PC-9 (cell line): ENCODE measurements at regions not wholly inside any gene's neighbourhood (a gene's known extent, or its start where the extent isn't known, plus 50 kb on each side); places are given as distances from the start of the nearest gene placed in this dataset.

ENCODE experiments used
- BruUV-seq: library from RNA; stranded (reverse); fragments of 400-500 nt; replicated peaks from 2 replicates; lab custom pipeline; 2021; lab: Mats Ljungman, UMichigan
- CTCF ChIA-PET: fragments of 300-600 bp; sonication (Branson Sonifier 250); formaldehyde crosslinking; loops from one replicate; lab custom pipeline; 2022; ENCODE audit warnings: antibody characterized with exemption; lab: Charles Lee
- POLR2A ChIA-PET: fragments of 300-600 bp; sonication (Branson Sonifier 250); formaldehyde crosslinking; loops from one replicate; lab custom pipeline; 2022; ENCODE audit warnings: antibody characterized with exemption; ENCODE audit not compliant: unreplicated experiment; lab: Charles Lee
- DNase-seq, 2 experiments: peaks; one replicate each; pipeline versions ENCODE4 v3.0.0 to v3.0.0-alpha.2; 2015 to 2022; ENCODE audit warnings: mixed read lengths in 1 of 2
- H2AFZ ChIP-seq: fragments of 200-600 bp; sonication (generic); 2 replicates; pipeline ENCODE4 v1.8.1; 2017; ENCODE audit warnings: antibody characterized with exemption
- H3F3A ChIP-seq: fragments of 200-600 bp; sonication (generic); 2 replicates; pipeline ENCODE4 v1.8.1; 2017; ENCODE audit warnings: antibody characterized with exemption, mild to moderate bottlenecking, low read depth; ENCODE audit not compliant: insufficient read depth
- H3K27ac ChIP-seq: fragments of 200-600 bp; sonication (generic); 2 replicates; pipeline ENCODE4 v1.6.1; 2016; ENCODE audit warnings: mixed run types
- H3K27me3 ChIP-seq: fragments of 200-600 bp; sonication (generic); 2 replicates; pipeline ENCODE4 v1.6.1; 2016; ENCODE audit warnings: low read depth, mixed run types; ENCODE audit not compliant: insufficient read depth
- H3K36me3 ChIP-seq: fragments of 200-600 bp; sonication (generic); 2 replicates; pipeline ENCODE4 v1.6.1; 2016; ENCODE audit warnings: low read depth, mixed run types
- H3K4me1 ChIP-seq: fragments of 200-600 bp; sonication (generic); replicated peaks from 2 replicates; pipeline ENCODE4 v1.6.1; 2016; ENCODE audit warnings: mixed run types; ENCODE audit not compliant: insufficient read depth
- H3K4me2 ChIP-seq: fragments of 200-600 bp; sonication (generic); 2 replicates; pipeline ENCODE4 v1.6.1; 2017; ENCODE audit warnings: mixed run types
- H3K4me3 ChIP-seq: fragments of 200-600 bp; sonication (generic); 2 replicates; pipeline ENCODE4 v1.6.1; 2016; ENCODE audit warnings: mixed run types
- H3K79me2 ChIP-seq: fragments of 200-600 bp; sonication (generic); 2 replicates; pipeline ENCODE4 v1.6.1; 2017; ENCODE audit warnings: low read depth, mixed run types
- H3K9me2 ChIP-seq: fragments of 200-600 bp; sonication (generic); 2 replicates; pipeline ENCODE4 v1.8.1; 2017; ENCODE audit warnings: mild to moderate bottlenecking; ENCODE audit not compliant: insufficient read depth
- H3K9me3 ChIP-seq: fragments of 200-600 bp; sonication (generic); 2 replicates; pipeline ENCODE4 v1.8.1; 2016; ENCODE audit warnings: low read depth; ENCODE audit not compliant: insufficient read depth
- H4K20me1 ChIP-seq: fragments of 200-600 bp; sonication (generic); 2 replicates; pipeline ENCODE4 v1.8.1; 2017; ENCODE audit not compliant: insufficient read depth
- CTCF ChIP-seq: fragments of 200-600 bp; sonication (generic); conservative IDR thresholded peaks from 2 replicates; pipeline ENCODE4 v1.6.1; 2017; ENCODE audit warnings: mixed run types, antibody characterized with exemption, mild to moderate bottlenecking, moderate library complexity
- EZH2 ChIP-seq: fragments of 200-600 bp; sonication (generic); IDR thresholded peaks from 2 replicates; pipeline ENCODE4 v1.8.0; 2017; ENCODE audit warnings: antibody characterized with exemption, low read depth
- intact Hi-C: fragments of 100-400 bp; cut with micrococcal nuclease; formaldehyde crosslinking; loops from one replicate; pipeline ENCODE4 v1.10.0; 2022; ENCODE audit not compliant: unreplicated experiment

GRCh38 chr20:60527656-60528055 lies 569.4 kb downstream of the CDH26 start:
- DNase-seq = no peak
- no TSS peak for BruUV-seq
- TF ChIP-seq CTCF (no peak), EZH2 (no peak)
- intact Hi-C loops = no loop called here
- Histone ChIP-seq H3K27me3 (0 out of 2 replicates have a peak, but pooled peaks cover 4% of the 10 kb centered on the region), H3K36me3 (no peaks in the 10 kb centered on the region), H3K79me2 (no peaks in the 10 kb centered on the region), H3K4me1 (no peaks in the 10 kb centered on the region), H3K27ac (no peak overlapping the region), H3K4me2 (no peak overlapping the region), H3K9me3 (no peaks in the 10 kb centered on the region), H2AFZ (no peak overlapping the region), H3F3A (no peaks in the 10 kb centered on the region), H3K4me3 (no peak overlapping the region), H4K20me1 (no peaks in the 10 kb centered on the region), H3K9me2 (no peaks in the 10 kb centered on the region)
- ChIA-PET CTCF (no interaction called here), POLR2A (no interaction called here)

GRCh38 chr20:60528141-60528540 lies 569.9 kb downstream of the CDH26 start:
- CTCF ChIA-PET = no interaction called here
- H3K4me3 ChIP-seq = no peak overlapping the region
- H3K9me2 ChIP-seq = no peaks in the 10 kb centered on the region
- no peaks in the 10 kb centered on the region for H3K79me2 ChIP-seq
- POLR2A ChIA-PET = no interaction called here
- no peak overlapping the region for H2AFZ ChIP-seq
- intact Hi-C loops = no loop called here
- BruUV-seq = no TSS peak
- peaks cover 9% of the 10 kb centered on the region; the same call in 1 of the 2 replicates for H3K27me3 ChIP-seq
- H3K36me3 ChIP-seq = no peaks in the 10 kb centered on the region
- no peak overlapping the region for H3K4me2 ChIP-seq
- H4K20me1 ChIP-seq = no peaks in the 10 kb centered on the region
- no peak for DNase-seq
- no peaks in the 10 kb centered on the region for H3K4me1 ChIP-seq
- H3K9me3 ChIP-seq = no peaks in the 10 kb centered on the region
- no peak for TF ChIP-seq CTCF
- no peaks in the 10 kb centered on the region for H3F3A ChIP-seq
- H3K27ac ChIP-seq = no peak overlapping the region

- H3K27ac ChIP-seq = no peak overlapping the region
- no peaks in the 10 kb centered on the region for H4K20me1 ChIP-seq
- peaks cover 12% of the 10 kb centered on the region; the same call in 1 of the 2 replicates for H3K27me3 ChIP-seq
- ChIA-PET CTCF (no interaction called here), POLR2A (no interaction called here)
- H3K9me3 ChIP-seq = no peaks in the 10 kb centered on the region
- no peak overlapping the region for H3K4me3 ChIP-seq
- no TSS peak for BruUV-seq
- H3K4me2 ChIP-seq = no peak overlapping the region
- no peaks in the 10 kb centered on the region for H3K9me2 ChIP-seq
- no peaks in the 10 kb centered on the region for H3F3A ChIP-seq
- no peaks in the 10 kb centered on the region for H3K36me3 ChIP-seq
- TF ChIP-seq EZH2 (no peak), CTCF (no peak)
- intact Hi-C loops = no loop called here
- H2AFZ ChIP-seq = no peak overlapping the region
- H3K79me2 ChIP-seq = no peaks in the 10 kb centered on the region
- H3K4me1 ChIP-seq = no peaks in the 10 kb centered on the region
- DNase-seq = no peak
These were observed 570.9 kb downstream of the CDH26 start for GRCh38 chr20:60529149-60529548.
